22Rv1 (cell line): ENCODE measurements at regions not wholly inside any gene's neighbourhood (a gene's known extent, or its start where the extent isn't known, plus 50 kb on each side); places are given as distances from the start of the nearest gene placed in this dataset.

Source experiments
- H3K27ac ChIP-seq: fragments of 450-650 bp; 2 replicates; pipeline ENCODE4 v1.5.1; 2017
- CTCF ChIP-seq: fragments of 450-650 bp; IDR thresholded peaks from 2 replicates; pipeline ENCODE4 v1.5.1; 2017; ENCODE audit warnings: mild to moderate bottlenecking
- ZFX ChIP-seq: fragments of 450-650 bp; IDR thresholded peaks from 2 replicates; pipeline ENCODE4 v1.6.1; 2017; ENCODE audit warnings: antibody characterized with exemption, borderline replicate concordance

GRCh38 chr18:77666613-77667012 is 417.0 kb downstream of the GALR1 start:
- H3K27ac ChIP-seq: no peak overlapping the region
- TF ChIP-seq CTCF: no peak
- no peak for TF ChIP-seq ZFX

GRCh38 chr18:77668219-77668618 is 418.6 kb downstream of the GALR1 start:
- TF ChIP-seq ZFX (no peak), CTCF (no peak)
- no peak overlapping the region for H3K27ac ChIP-seq

- no peak overlapping the region for H3K27ac ChIP-seq
- no peak for TF ChIP-seq CTCF
- TF ChIP-seq ZFX: no peak
These were observed 419.7 kb downstream of the GALR1 start for GRCh38 chr18:77669331-77669730.

GRCh38 chr18:77671456-77672167 is 422.0 kb downstream of the GALR1 start:
- no peak overlapping the region for H3K27ac ChIP-seq
- TF ChIP-seq CTCF: no peak
- no peak for TF ChIP-seq ZFX

GRCh38 chr18:77676910-77677309 is 427.3 kb downstream of the GALR1 start:
- TF ChIP-seq CTCF (no peak), ZFX (no peak)
- no peak overlapping the region for H3K27ac ChIP-seq

- no peak overlapping the region for H3K27ac ChIP-seq
- TF ChIP-seq CTCF (no peak), ZFX (no peak)
These were observed 427.9 kb downstream of the GALR1 start for GRCh38 chr18:77677536-77677935.

GRCh38 chr18:77679869-77680268 is 430.2 kb downstream of the GALR1 start:
- no peak overlapping the region for H3K27ac ChIP-seq
- TF ChIP-seq CTCF (no peak), ZFX (no peak)
